ENCODE measurements at regions not wholly inside any gene's neighbourhood (a gene's known extent, or its start where the extent isn't known, plus 50 kb on each side); places are given as distances from the start of the nearest gene placed in this dataset.
A peak's percentile ranks its signal among the peaks of the same experiment; 100 is the strongest.

- TF ChIP-seq MAX (IDR thresholded peaks at IDR 0.05) (peak; percentile 65), NPAS2 (CRISPR knock-in tag; IDR thresholded peaks at IDR 0.05; ENCODE audit: borderline replicate concordance) (no peak), KDM1A (IDR thresholded peaks at IDR 0.05; ENCODE audit: low read depth) (no peak), KDM5A (IDR thresholded peaks at IDR 0.05) (no peak), CEBPB (IDR thresholded peaks at IDR 0.05) (no peak), RNF2 (IDR thresholded peaks at IDR 0.05; ENCODE audit: borderline replicate concordance, low read depth) (no peak), NR3C1 (IDR thresholded peaks at IDR 0.05) (no peak), REST (IDR thresholded peaks at IDR 0.05) (no peak), ELK1 (IDR thresholded peaks at IDR 0.05; ENCODE audit: low read depth, low read length) (no peak), HDAC2 (IDR thresholded peaks at IDR 0.05) (no peak), FOXS1 (CRISPR knock-in tag; IDR thresholded peaks at IDR 0.05) (no peak), ZSCAN20 (CRISPR knock-in tag; IDR thresholded peaks at IDR 0.05) (no peak), PHF8 (IDR thresholded peaks at IDR 0.05; ENCODE audit: borderline replicate concordance, low read depth) (no peak), CTCF (IDR thresholded peaks at IDR 0.05) (no peak), EHF (CRISPR knock-in tag; IDR thresholded peaks at IDR 0.05) (no peak), JUNB (IDR thresholded peaks at IDR 0.05) (peak; percentile 62), HES2 (IDR thresholded peaks at IDR 0.05) (no peak), HOXB13 (CRISPR knock-in tag; IDR thresholded peaks at IDR 0.05; ENCODE audit: low read depth) (no peak), FOSL2 (IDR thresholded peaks at IDR 0.05) (peak; percentile 49; the same call in 1 of the 2 replicates), FOSL2 (CRISPR knock-in tag; IDR thresholded peaks at IDR 0.05) (peak; percentile 77), RCOR1 (IDR thresholded peaks at IDR 0.05; ENCODE audit: low read depth, low read length) (no peak)
Observed at GRCh38 chr2:67571785-67572718, 174.9 kb downstream of the ETAA1 start (continued).
